Testis (tissue), 2 donors: ENCODE measurements at regions not wholly inside any gene's neighbourhood (a gene's known extent, or its start where the extent isn't known, plus 50 kb on each side); places are given as distances from the start of the nearest gene placed in this dataset.

Experiments used
- POLR2A ChIP-seq: fragments of 450-650 bp; IDR thresholded peaks from one replicate; pipeline ENCODE4 v1.6.1; 2017; ENCODE audit warnings: antibody characterized with exemption, mild to moderate bottlenecking, moderate library complexity
- TF ChIP-seq, protein P1 (sequence below), 3 experiments: fragments of 450-650 bp in 2 of 3; fragments of 200-600 bp in 1 of 3; sonication (generic) in 1 of 3; IDR thresholded peaks; one replicate each; pipeline ENCODE4 v1.5.1; 2016 to 2019; ENCODE audit warnings: antibody characterized with exemption in 3 of 3, mild to moderate bottlenecking in 2 of 3, moderate library complexity in 1 of 3

DNA sequence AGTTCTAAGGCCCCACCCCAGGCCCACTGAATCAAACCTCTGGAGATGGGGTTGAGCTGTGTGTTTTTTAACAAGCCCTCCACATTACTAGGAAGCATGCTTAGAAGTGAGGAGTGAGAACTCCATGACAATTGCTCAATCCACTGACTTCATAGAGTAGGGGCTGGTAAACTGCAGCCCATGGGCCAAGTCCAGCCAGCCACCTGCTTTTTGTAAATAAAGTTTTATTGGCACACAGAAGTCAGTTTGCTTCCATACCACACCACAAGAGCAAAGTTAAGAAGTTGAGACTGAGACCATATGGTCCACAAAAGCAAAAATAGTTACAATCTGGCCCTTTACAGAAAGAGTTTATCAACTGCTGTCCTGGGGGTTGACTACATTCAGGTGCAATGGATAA, 309.2 kb downstream of the SETD4 start:
- TF ChIP-seq, protein P1, sequence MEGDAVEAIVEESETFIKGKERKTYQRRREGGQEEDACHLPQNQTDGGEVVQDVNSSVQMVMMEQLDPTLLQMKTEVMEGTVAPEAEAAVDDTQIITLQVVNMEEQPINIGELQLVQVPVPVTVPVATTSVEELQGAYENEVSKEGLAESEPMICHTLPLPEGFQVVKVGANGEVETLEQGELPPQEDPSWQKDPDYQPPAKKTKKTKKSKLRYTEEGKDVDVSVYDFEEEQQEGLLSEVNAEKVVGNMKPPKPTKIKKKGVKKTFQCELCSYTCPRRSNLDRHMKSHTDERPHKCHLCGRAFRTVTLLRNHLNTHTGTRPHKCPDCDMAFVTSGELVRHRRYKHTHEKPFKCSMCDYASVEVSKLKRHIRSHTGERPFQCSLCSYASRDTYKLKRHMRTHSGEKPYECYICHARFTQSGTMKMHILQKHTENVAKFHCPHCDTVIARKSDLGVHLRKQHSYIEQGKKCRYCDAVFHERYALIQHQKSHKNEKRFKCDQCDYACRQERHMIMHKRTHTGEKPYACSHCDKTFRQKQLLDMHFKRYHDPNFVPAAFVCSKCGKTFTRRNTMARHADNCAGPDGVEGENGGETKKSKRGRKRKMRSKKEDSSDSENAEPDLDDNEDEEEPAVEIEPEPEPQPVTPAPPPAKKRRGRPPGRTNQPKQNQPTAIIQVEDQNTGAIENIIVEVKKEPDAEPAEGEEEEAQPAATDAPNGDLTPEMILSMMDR (IDR thresholded peaks at IDR 0.05), result no peak
- TF ChIP-seq POLR2A, result no peak
